ENCODE measurements at regions not wholly inside any gene's neighbourhood (a gene's known extent, or its start where the extent isn't known, plus 50 kb on each side); places are given as distances from the start of the nearest gene placed in this dataset.

DNA sequence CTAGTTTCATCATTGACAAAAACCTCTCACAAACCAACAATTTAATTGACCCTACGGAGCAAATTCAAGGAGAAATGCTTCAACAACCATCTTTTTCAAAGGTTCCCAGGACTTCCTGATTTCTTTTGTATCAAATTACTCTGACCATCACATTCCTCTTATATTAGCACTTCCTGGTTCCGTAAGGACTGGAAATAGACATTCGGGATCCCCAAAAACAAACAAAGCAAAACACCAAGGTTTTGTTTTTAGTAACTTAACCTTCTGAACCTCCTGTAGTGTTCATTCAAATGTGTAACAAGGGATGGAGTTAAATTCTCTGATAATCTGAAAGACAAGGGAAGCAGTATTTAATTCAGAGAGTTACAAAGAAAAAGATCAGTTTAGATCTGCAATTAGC lies 387.6 kb upstream of the NRP1 start (continued):
- TF ChIP-seq CHD7 (IDR thresholded peaks at IDR 0.05; ENCODE audit: insufficient replicate concordance, low read length) (no peak), TAF7 (optimal IDR thresholded peaks at IDR 0.05; ENCODE audit: borderline replicate concordance, low read depth, low read length) (no peak), SP1 (IDR thresholded peaks at IDR 0.05; ENCODE audit: low read depth, low read length) (no peak), SRF (IDR thresholded peaks at IDR 0.05; ENCODE audit: low read depth, low read length) (no peak), ATF3 (IDR thresholded peaks at IDR 0.05; ENCODE audit: insufficient read depth, low read depth, low read length) (no peak), TCF12 (IDR thresholded peaks at IDR 0.05; ENCODE audit: low read depth, low read length) (no peak), NRF1 (IDR thresholded peaks at IDR 0.05; ENCODE audit: low read depth, low read length) (no peak), RAD21 (IDR thresholded peaks at IDR 0.05 in 1 of 2, conservative IDR thresholded peaks at IDR 0.05 in 1 of 2; ENCODE audit: low read depth in 2 of 2, low read length in 2 of 2) (no peak), MAFK (IDR thresholded peaks at IDR 0.05; ENCODE audit: low read depth, low read length) (no peak), CHD2 (IDR thresholded peaks at IDR 0.05; ENCODE audit: low read length) (no peak), KDM4A (IDR thresholded peaks at IDR 0.05; ENCODE audit: low read depth, low read length, severe bottlenecking) (no peak), CTBP2 (IDR thresholded peaks at IDR 0.05; ENCODE audit: borderline replicate concordance, insufficient read depth, insufficient read length, low read length) (no peak)

Measured in H1 (cell line).